Mesendoderm (in vitro differentiated cells): ENCODE measurements at regions not wholly inside any gene's neighbourhood (a gene's known extent, or its start where the extent isn't known, plus 50 kb on each side); places are given as distances from the start of the nearest gene placed in this dataset.

ENCODE experiments used
- DNase-seq: peaks from one replicate; pipeline ENCODE4 v3.0.0; 2013
- H2AK5ac ChIP-seq: 2 replicates; pipeline ENCODE4 v1.6.1; 2013; ENCODE audit warnings: low read length, inconsistent platforms
- H2BK120ac ChIP-seq: 2 replicates; pipeline ENCODE4 v1.6.1; 2013; ENCODE audit warnings: low read depth, mild to moderate bottlenecking, low read length, moderate library complexity, mixed read lengths
- H2BK15ac ChIP-seq: replicated peaks from 2 replicates; pipeline ENCODE4 v1.6.1; 2013; ENCODE audit warnings: low read depth, mild to moderate bottlenecking, moderate library complexity
- H2BK5ac ChIP-seq: 2 replicates; pipeline ENCODE4 v1.6.1; 2013; ENCODE audit warnings: low read length, inconsistent platforms
- H3K18ac ChIP-seq: 2 replicates; pipeline ENCODE4 v1.6.1; 2013; ENCODE audit warnings: mild to moderate bottlenecking, low read length, mixed read lengths
- H3K23ac ChIP-seq: one replicate; pipeline ENCODE4 v1.6.1; 2013; ENCODE audit warnings: low read length
- H3K27ac ChIP-seq: 2 replicates; pipeline ENCODE4 v1.5.1; 2013; ENCODE audit warnings: low read depth, mild to moderate bottlenecking, inconsistent platforms, low read length, moderate library complexity
- H3K27me3 ChIP-seq: 2 replicates; pipeline ENCODE4 v1.6.1; 2013; ENCODE audit warnings: low read length, control low read depth, mild to moderate bottlenecking, inconsistent platforms; ENCODE audit not compliant: insufficient read depth, poor library complexity
- H3K36me3 ChIP-seq: 2 replicates; pipeline ENCODE4 v1.6.1; 2013; ENCODE audit warnings: low read length, inconsistent platforms; ENCODE audit not compliant: control insufficient read depth, insufficient read depth
- H3K4ac ChIP-seq: one replicate; pipeline ENCODE4 v1.6.1; 2013; ENCODE audit warnings: low read depth, mild to moderate bottlenecking, low read length, moderate library complexity
- H3K4me1 ChIP-seq: 2 replicates; pipeline ENCODE4 v1.6.1; 2013; ENCODE audit warnings: low read depth, low read length, inconsistent platforms; ENCODE audit not compliant: control insufficient read depth
- H3K4me2 ChIP-seq: 2 replicates; pipeline ENCODE4 v1.6.1; 2013; ENCODE audit warnings: low read length
- H3K4me3 ChIP-seq: 2 replicates; pipeline ENCODE4 v1.5.1; 2013; ENCODE audit warnings: mild to moderate bottlenecking, low read length
- H3K56ac ChIP-seq: one replicate; pipeline ENCODE4 v1.6.1; 2013; ENCODE audit warnings: low read length
- H3K79me1 ChIP-seq: 2 replicates; pipeline ENCODE4 v1.6.1; 2013; ENCODE audit warnings: low read length, inconsistent platforms
- H3K79me2 ChIP-seq: 2 replicates; pipeline ENCODE4 v1.6.1; 2013; ENCODE audit warnings: mild to moderate bottlenecking, low read length; ENCODE audit not compliant: control insufficient read depth, insufficient read depth
- H3K9ac ChIP-seq: 2 replicates; pipeline ENCODE4 v1.6.1; 2013; ENCODE audit warnings: low read length, inconsistent platforms
- H4K5ac ChIP-seq: one replicate; pipeline ENCODE4 v1.6.1; 2013; ENCODE audit warnings: low read length
- H4K8ac ChIP-seq: one replicate; pipeline ENCODE4 v1.6.1; 2013; ENCODE audit warnings: low read depth, mild to moderate bottlenecking, control low read depth, low read length, moderate library complexity
- WGBS: extraction: QIAGEN DNeasy Blood & Tissue Kit; methylation state at CpG from one replicate; pipeline ENCODE4 v1.1.7; 2013; ENCODE audit warnings: low lambda C conversion rate, missing lambda C conversion rate; ENCODE audit not compliant: insufficient coverage; ENCODE audit errors: extremely low coverage; 5-methylcytosine and 5-hydroxymethylcytosine counted together

- DNase-seq, result no peak
- no peak overlapping the region for H3K23ac ChIP-seq
- H3K4me3 ChIP-seq, result no peak overlapping the region
- no peak overlapping the region for H3K9ac ChIP-seq
- no peak overlapping the region for H3K4ac ChIP-seq
- H3K56ac ChIP-seq, result no peak overlapping the region
- H3K4me2 ChIP-seq, result no peak overlapping the region
- no CpG with 5 or more reads among the region's 2 CpGs for WGBS
- H2BK120ac ChIP-seq, result no peak overlapping the region
- H2AK5ac ChIP-seq, result no peak overlapping the region
- H3K18ac ChIP-seq, result no peak overlapping the region
- no peaks in the 10 kb centered on the region for H3K4me1 ChIP-seq
- H3K79me1 ChIP-seq, result no peaks in the 10 kb centered on the region
- H2BK5ac ChIP-seq, result no peak overlapping the region
- H2BK15ac ChIP-seq, result no peak overlapping the region
- no peaks in the 10 kb centered on the region for H3K79me2 ChIP-seq
- H4K5ac ChIP-seq, result no peak overlapping the region
- H3K27ac ChIP-seq, result no peak overlapping the region
- no peak overlapping the region for H4K8ac ChIP-seq
- no peaks in the 10 kb centered on the region for H3K36me3 ChIP-seq
- no peaks in the 10 kb centered on the region for H3K27me3 ChIP-seq
Measured at GRCh38 chr6:82781620-82782204, 283.9 kb downstream of the UBE3D start.

- Histone ChIP-seq H3K18ac (no peak overlapping the region), H2BK5ac (no peak overlapping the region), H3K4me1 (no peaks in the 10 kb centered on the region), H2BK15ac (no peak overlapping the region), H4K5ac (no peak overlapping the region), H3K4me3 (no peak overlapping the region), H3K79me2 (no peaks in the 10 kb centered on the region), H3K27ac (no peak overlapping the region), H3K36me3 (no peaks in the 10 kb centered on the region), H3K56ac (no peak overlapping the region), H3K79me1 (no peaks in the 10 kb centered on the region), H2BK120ac (no peak overlapping the region), H3K23ac (no peak overlapping the region), H3K9ac (no peak overlapping the region), H2AK5ac (no peak overlapping the region), H4K8ac (no peak overlapping the region), H3K27me3 (no peaks in the 10 kb centered on the region), H3K4me2 (no peak overlapping the region), H3K4ac (no peak overlapping the region)
- peak; percentile 66 for DNase-seq
- WGBS, result no CpG with 5 or more reads among the region's 6 CpGs
Measured at GRCh38 chr6:82783587-82784236, 281.9 kb downstream of the UBE3D start.

GRCh38 chr6:82785206-82785605, 280.4 kb downstream of the UBE3D start:
- WGBS, result no CpG with 5 or more reads among the region's 2 CpGs
- no peak overlapping the region for H4K8ac ChIP-seq

GRCh38 chr6:82786248-82786647, 279.4 kb downstream of the UBE3D start:
- Histone ChIP-seq H4K5ac (no peak overlapping the region), H3K27me3 (no peaks in the 10 kb centered on the region), H3K4ac (no peak overlapping the region), H2BK5ac (no peak overlapping the region), H3K23ac (no peak overlapping the region), H2BK120ac (no peak overlapping the region), H3K56ac (no peak overlapping the region), H2AK5ac (no peak overlapping the region), H3K4me3 (no peak overlapping the region), H3K9ac (no peak overlapping the region), H3K4me2 (no peak overlapping the region), H3K18ac (no peak overlapping the region), H3K79me2 (no peaks in the 10 kb centered on the region), H3K27ac (no peak overlapping the region), H4K8ac (no peak overlapping the region), H2BK15ac (no peak overlapping the region), H3K79me1 (no peaks in the 10 kb centered on the region), H3K36me3 (no peaks in the 10 kb centered on the region), H3K4me1 (no peaks in the 10 kb centered on the region)
- no CpG with 5 or more reads among the region's 3 CpGs for WGBS
- DNase-seq, result no peak

More at GRCh38 chr6:82785206-82785605, 280.4 kb downstream of the UBE3D start:
- Histone ChIP-seq H3K79me2 (no peaks in the 10 kb centered on the region), H3K4me2 (no peak overlapping the region), H2AK5ac (no peak overlapping the region), H3K79me1 (no peaks in the 10 kb centered on the region), H2BK120ac (no peak overlapping the region), H3K23ac (no peak overlapping the region), H3K27ac (no peak overlapping the region), H3K4ac (no peak overlapping the region), H3K9ac (no peak overlapping the region), H3K18ac (no peak overlapping the region), H3K27me3 (no peaks in the 10 kb centered on the region), H2BK5ac (no peak overlapping the region), H3K36me3 (no peaks in the 10 kb centered on the region), H3K4me1 (no peaks in the 10 kb centered on the region), H4K5ac (no peak overlapping the region), H2BK15ac (no peak overlapping the region), H3K56ac (no peak overlapping the region), H3K4me3 (no peak overlapping the region)
- DNase-seq, result no peak

GRCh38 chr6:82795940-82796339, 269.7 kb downstream of the UBE3D start:
- no peaks in the 10 kb centered on the region for H3K79me1 ChIP-seq
- H3K18ac ChIP-seq, result no peak overlapping the region
- no peaks in the 10 kb centered on the region for H3K36me3 ChIP-seq
- no peak overlapping the region for H3K4me3 ChIP-seq
- no peak overlapping the region for H4K5ac ChIP-seq
- no peaks in the 10 kb centered on the region for H3K79me2 ChIP-seq
- no peak overlapping the region for H3K4ac ChIP-seq
- H3K27me3 ChIP-seq, result no peaks in the 10 kb centered on the region
- no peaks in the 10 kb centered on the region for H3K4me1 ChIP-seq
- H2BK15ac ChIP-seq, result no peak overlapping the region
- H3K23ac ChIP-seq, result no peak overlapping the region
- H3K9ac ChIP-seq, result no peak overlapping the region
- no peak overlapping the region for H2BK120ac ChIP-seq
- no peak overlapping the region for H2BK5ac ChIP-seq
- H4K8ac ChIP-seq, result no peak overlapping the region
- H3K4me2 ChIP-seq, result no peak overlapping the region
- no peak overlapping the region for H3K56ac ChIP-seq
- H3K27ac ChIP-seq, result no peak overlapping the region
- DNase-seq, result no peak
- no peak overlapping the region for H2AK5ac ChIP-seq
- no CpG with 5 or more reads among the region's 1 CpG for WGBS

GRCh38 chr6:82801083-82801482, 264.6 kb downstream of the UBE3D start:
- no peaks in the 10 kb centered on the region for H3K36me3 ChIP-seq
- H3K23ac ChIP-seq, result no peak overlapping the region
- DNase-seq, result no peak
- no CpG with 5 or more reads among the region's 2 CpGs for WGBS
- H3K9ac ChIP-seq, result no peak overlapping the region
- H3K18ac ChIP-seq, result no peak overlapping the region
- H3K56ac ChIP-seq, result no peak overlapping the region
- no peak overlapping the region for H4K8ac ChIP-seq
- H4K5ac ChIP-seq, result no peak overlapping the region
- H3K79me1 ChIP-seq, result no peaks in the 10 kb centered on the region
- H3K79me2 ChIP-seq, result no peaks in the 10 kb centered on the region
- H3K27ac ChIP-seq, result no peak overlapping the region
- H2BK15ac ChIP-seq, result no peak overlapping the region
- H3K4me3 ChIP-seq, result no peak overlapping the region
- no peak overlapping the region for H3K4ac ChIP-seq
- H3K27me3 ChIP-seq, result no peaks in the 10 kb centered on the region
- H2BK120ac ChIP-seq, result no peak overlapping the region
- no peak overlapping the region for H3K4me2 ChIP-seq
- no peaks in the 10 kb centered on the region for H3K4me1 ChIP-seq
- H2BK5ac ChIP-seq, result no peak overlapping the region
- H2AK5ac ChIP-seq, result no peak overlapping the region
